AG09309 (cell line): ENCODE measurements at regions not wholly inside any gene's neighbourhood (a gene's known extent, or its start where the extent isn't known, plus 50 kb on each side); places are given as distances from the start of the nearest gene placed in this dataset.

ENCODE experiments used
- DNase-seq: peaks from one replicate; pipeline ENCODE4 v3.0.0-alpha.2; 2010; ENCODE audit warnings: low read depth
- H3K4me3 ChIP-seq: 2 replicates; pipeline ENCODE4 v1.5.1; 2011; ENCODE audit warnings: mild to moderate bottlenecking, low read depth, low read length, moderate library complexity; ENCODE audit not compliant: control insufficient read depth
- TF ChIP-seq, protein P1 (sequence below): IDR thresholded peaks from 2 replicates; pipeline ENCODE4 v1.5.1; 2011; ENCODE audit warnings: mild to moderate bottlenecking, low read depth, low read length, inconsistent platforms; ENCODE audit not compliant: insufficient read depth, control insufficient read depth; ENCODE audit errors: missing control alignments

- DNase-seq = no peak
- H3K4me3 ChIP-seq = no peak overlapping the region
- TF ChIP-seq, protein P1, sequence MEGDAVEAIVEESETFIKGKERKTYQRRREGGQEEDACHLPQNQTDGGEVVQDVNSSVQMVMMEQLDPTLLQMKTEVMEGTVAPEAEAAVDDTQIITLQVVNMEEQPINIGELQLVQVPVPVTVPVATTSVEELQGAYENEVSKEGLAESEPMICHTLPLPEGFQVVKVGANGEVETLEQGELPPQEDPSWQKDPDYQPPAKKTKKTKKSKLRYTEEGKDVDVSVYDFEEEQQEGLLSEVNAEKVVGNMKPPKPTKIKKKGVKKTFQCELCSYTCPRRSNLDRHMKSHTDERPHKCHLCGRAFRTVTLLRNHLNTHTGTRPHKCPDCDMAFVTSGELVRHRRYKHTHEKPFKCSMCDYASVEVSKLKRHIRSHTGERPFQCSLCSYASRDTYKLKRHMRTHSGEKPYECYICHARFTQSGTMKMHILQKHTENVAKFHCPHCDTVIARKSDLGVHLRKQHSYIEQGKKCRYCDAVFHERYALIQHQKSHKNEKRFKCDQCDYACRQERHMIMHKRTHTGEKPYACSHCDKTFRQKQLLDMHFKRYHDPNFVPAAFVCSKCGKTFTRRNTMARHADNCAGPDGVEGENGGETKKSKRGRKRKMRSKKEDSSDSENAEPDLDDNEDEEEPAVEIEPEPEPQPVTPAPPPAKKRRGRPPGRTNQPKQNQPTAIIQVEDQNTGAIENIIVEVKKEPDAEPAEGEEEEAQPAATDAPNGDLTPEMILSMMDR = no peak
Observed at GRCh38 chr9:28293369-28294090, 720.2 kb upstream of the C9orf72 start.

- TF ChIP-seq, protein P1 = no peak
- no peak overlapping the region for H3K4me3 ChIP-seq
- no peak for DNase-seq
Observed at GRCh38 chr9:28301281-28301680, 728.0 kb upstream of the C9orf72 start.

DNA sequence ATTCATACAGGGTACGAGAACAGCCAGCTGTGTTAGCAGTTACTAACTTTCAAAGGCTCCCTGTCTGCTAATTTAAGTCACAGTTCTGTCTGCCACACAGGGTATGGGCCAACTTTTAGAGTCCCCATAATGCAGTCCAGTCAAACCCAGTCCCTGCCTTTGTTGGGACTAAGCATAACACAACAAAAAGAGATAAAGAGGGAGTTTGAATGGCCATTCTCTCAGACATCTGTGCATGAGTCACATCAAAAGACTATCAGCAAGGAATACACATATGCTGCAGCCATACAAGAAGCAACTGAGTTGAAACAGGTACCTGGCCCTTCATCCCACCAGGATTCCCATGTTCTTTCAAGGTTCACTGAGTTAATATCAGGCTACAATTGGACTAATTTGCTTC is 744.5 kb upstream of the C9orf72 start:
- TF ChIP-seq, protein P1 = no peak
- no peak overlapping the region for H3K4me3 ChIP-seq
- DNase-seq = no peak

GRCh38 chr9:28318515-28318914 is 745.2 kb upstream of the C9orf72 start:
- no peak overlapping the region for H3K4me3 ChIP-seq
- DNase-seq = no peak
- TF ChIP-seq, protein P1 = no peak

GRCh38 chr9:28319981-28320380 is 746.7 kb upstream of the C9orf72 start:
- no peak for DNase-seq
- TF ChIP-seq, protein P1 = no peak
- H3K4me3 ChIP-seq = no peak overlapping the region

- no peak for DNase-seq
- no peak overlapping the region for H3K4me3 ChIP-seq
- TF ChIP-seq, protein P1 = no peak
Observed at GRCh38 chr9:28320616-28321015, 747.3 kb upstream of the C9orf72 start.
